Naive thymus-derived CD4-positive, alpha-beta T cell (primary cell): ENCODE measurements at regions not wholly inside any gene's neighbourhood (a gene's known extent, or its start where the extent isn't known, plus 50 kb on each side); places are given as distances from the start of the nearest gene placed in this dataset.

Experiments
- ATAC-seq: fragments of 150-1000 bp; cut with Tn5 transposase; 2 replicates; pipeline ENCODE4 v1.10.0; 2021; ENCODE audit warnings: mild to moderate bottlenecking, moderate library complexity
- CTCF ChIA-PET: fragments of 350-600 bp; sonication (Branson Sonifier 250); formaldehyde crosslinking; loops from one replicate; lab custom pipeline; 2021; ENCODE audit warnings: antibody characterized with exemption; lab: Charles Lee
- POLR2A ChIA-PET: fragments of 350-600 bp; sonication (Branson Sonifier 250); formaldehyde crosslinking; loops from one replicate; lab custom pipeline; 2021; ENCODE audit warnings: antibody characterized with exemption, inconsistent platforms; lab: Charles Lee
- DNase-seq, 9 donors: peaks; one replicate each; pipeline versions ENCODE4 v3.0.0 to v3.0.0-alpha.2; 2020 to 2022; ENCODE audit warnings: mixed read lengths in 1 of 9
- H3K27ac ChIP-seq: one replicate; pipeline ENCODE4 v1.7.0; 2013; ENCODE audit warnings: mild to moderate bottlenecking, low read depth, low read length, moderate library complexity
- H3K27me3 ChIP-seq, 2 donors: one replicate each; pipeline ENCODE4 v1.7.0; 2013; ENCODE audit warnings: low read length in 2 of 2, mild to moderate bottlenecking in 2 of 2, moderate library complexity in 2 of 2; ENCODE audit not compliant: control insufficient read depth in 2 of 2, insufficient read depth in 2 of 2
- H3K36me3 ChIP-seq, 3 experiments: 1 replicate in 2 of 3; 2 replicates in 1 of 3; pipeline ENCODE4 v1.7.0; 2013; ENCODE audit warnings: low read length in 3 of 3, mild to moderate bottlenecking in 3 of 3, moderate library complexity in 1 of 3; ENCODE audit not compliant: insufficient read depth in 3 of 3, control insufficient read depth in 2 of 3
- H3K4me1 ChIP-seq, 2 donors: one replicate each; pipeline ENCODE4 v1.7.0; 2013; ENCODE audit warnings: low read length in 2 of 2, mild to moderate bottlenecking in 2 of 2, moderate library complexity in 1 of 2; ENCODE audit not compliant: control insufficient read depth in 2 of 2, insufficient read depth in 2 of 2
- H3K4me3 ChIP-seq: 2 replicates; pipeline ENCODE4 v1.7.0; 2013; ENCODE audit warnings: mild to moderate bottlenecking, low read length
- H3K9me3 ChIP-seq, 3 experiments: 1 replicate in 2 of 3; 2 replicates in 1 of 3; pipeline ENCODE4 v1.7.0; 2013; ENCODE audit warnings: low read length in 3 of 3; ENCODE audit not compliant: control insufficient read depth in 2 of 3
- H3K27ac Mint-ChIP-seq, 9 donors: one replicate each; pipeline ENCODE4 v1.8.0; 2020 to 2022; ENCODE audit warnings: mixed read lengths in 9 of 9, mild to moderate bottlenecking in 8 of 9, moderate library complexity in 5 of 9, inconsistent platforms in 2 of 9
- H3K27me3 Mint-ChIP-seq, 5 donors: one replicate each; pipeline ENCODE4 v1.8.0; 2021 to 2022; ENCODE audit warnings: mixed read lengths in 5 of 5, mild to moderate bottlenecking in 1 of 5
- H3K36me3 Mint-ChIP-seq, 5 donors: one replicate each; pipeline ENCODE4 v1.8.0; 2020 to 2022; ENCODE audit warnings: mixed read lengths in 5 of 5, mild to moderate bottlenecking in 3 of 5, inconsistent platforms in 1 of 5
- H3K4me1 Mint-ChIP-seq, 7 donors: one replicate each; pipeline ENCODE4 v1.8.0; 2020 to 2022; ENCODE audit warnings: mixed read lengths in 7 of 7, mild to moderate bottlenecking in 3 of 7, inconsistent platforms in 1 of 7
- H3K4me3 Mint-ChIP-seq, 10 donors: one replicate each; pipeline ENCODE4 v1.8.0; 2020 to 2022; ENCODE audit warnings: mild to moderate bottlenecking in 10 of 10, mixed read lengths in 10 of 10, moderate library complexity in 6 of 10, inconsistent platforms in 2 of 10
- H3K9me3 Mint-ChIP-seq, 11 donors: one replicate each; pipeline ENCODE4 v1.8.0; 2020 to 2022; ENCODE audit warnings: mixed read lengths in 11 of 11, mild to moderate bottlenecking in 4 of 11, inconsistent platforms in 1 of 11, moderate library complexity in 1 of 11
- intact Hi-C, 2 donors: fragments of 100-400 bp; cut with micrococcal nuclease; formaldehyde crosslinking; loops; one replicate each; pipeline ENCODE4 v1.15.1; 2023

DNA sequence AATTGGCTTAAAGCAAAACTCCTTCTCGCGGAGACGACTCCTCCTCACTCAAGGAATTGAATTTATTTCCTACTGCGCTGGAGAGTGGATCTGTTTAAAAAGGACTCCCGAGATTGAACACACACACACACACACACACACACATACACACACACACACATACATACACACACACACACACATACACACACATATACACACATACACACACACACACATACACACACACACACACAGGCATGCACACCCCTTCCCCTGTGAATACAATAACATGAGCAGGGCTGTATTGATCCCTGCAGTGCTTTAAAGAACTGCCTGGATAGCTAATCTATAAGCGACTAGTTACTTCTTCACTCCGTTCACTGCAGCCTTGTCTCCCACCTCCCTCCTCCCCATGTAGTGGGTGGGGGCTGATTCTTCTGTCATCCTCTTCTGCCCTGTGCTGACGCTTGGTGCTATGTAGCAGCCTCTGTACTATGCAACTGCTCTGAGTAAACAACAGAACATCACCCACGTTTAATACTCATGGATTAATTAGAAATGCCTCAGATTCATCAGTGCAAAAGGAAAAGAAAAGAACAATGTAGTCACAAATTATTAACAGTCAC is 549.0 kb downstream of the CDH26 start:
- ATAC-seq (no peak), DNase-seq (no peak)
- Mint-ChIP-seq H3K4me3 (no peak overlapping the region), H3K36me3 (no peaks in the 10 kb centered on the region), H3K4me1 (no peaks in the 10 kb centered on the region), H3K27ac (no peak overlapping the region), H3K27me3 (peaks cover 3 to 36% (median 21%) of the 10 kb centered on the region in 5 donors), H3K9me3 (no peaks in the 10 kb centered on the region)
- Histone ChIP-seq H3K27me3 (no peaks in the 10 kb centered on the region), H3K4me3 (no peak overlapping the region), H3K36me3 (no peaks in the 10 kb centered on the region), H3K4me1 (no peaks in the 10 kb centered on the region), H3K9me3 (no peaks in the 10 kb centered on the region), H3K27ac (no peak overlapping the region)
- intact Hi-C loops: no loop called here
- ChIA-PET POLR2A (no interaction called here), CTCF (no interaction called here)

DNA sequence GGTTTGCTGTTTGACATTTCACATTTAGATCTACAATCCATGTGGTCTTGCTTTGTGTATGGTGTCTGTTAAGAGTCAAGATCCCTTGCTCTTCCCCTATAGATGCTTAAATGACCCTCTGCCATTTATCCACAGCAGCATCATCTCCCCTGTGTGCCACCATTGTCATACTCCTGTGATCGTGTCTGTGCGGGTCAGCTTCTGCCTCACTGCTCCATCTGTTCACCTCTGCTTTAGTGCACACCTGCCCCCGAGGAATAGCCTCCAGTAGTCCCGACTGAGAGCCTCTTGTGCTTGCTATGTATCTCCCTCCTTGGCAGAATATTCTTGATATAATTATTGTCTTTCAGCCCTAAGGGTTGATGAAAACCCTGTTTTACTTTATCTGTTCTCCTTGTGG is 551.2 kb downstream of the CDH26 start:
- ATAC-seq: no peak
- CTCF ChIA-PET: no interaction called here
- peaks cover 0 to 3% (median 0%) of the 10 kb centered on the region in 5 donors for H3K36me3 Mint-ChIP-seq
- Histone ChIP-seq H3K4me1 (no peaks in the 10 kb centered on the region), H3K9me3 (no peaks in the 10 kb centered on the region), H3K27me3 (no peaks in the 10 kb centered on the region), H3K27ac (no peak overlapping the region), H3K36me3 (no peaks in the 10 kb centered on the region), H3K4me3 (no peak overlapping the region)
- peaks cover 3 to 37% (median 25%) of the 10 kb centered on the region in 5 donors for H3K27me3 Mint-ChIP-seq
- peaks cover 0 to 5% (median 0%) of the 10 kb centered on the region in 11 donors for H3K9me3 Mint-ChIP-seq
- no peak overlapping the region for H3K27ac Mint-ChIP-seq
- H3K4me1 Mint-ChIP-seq: no peaks in the 10 kb centered on the region
- POLR2A ChIA-PET: no interaction called here
- H3K4me3 Mint-ChIP-seq: no peak overlapping the region
- no peak for DNase-seq
- intact Hi-C loops: no loop called here

DNA sequence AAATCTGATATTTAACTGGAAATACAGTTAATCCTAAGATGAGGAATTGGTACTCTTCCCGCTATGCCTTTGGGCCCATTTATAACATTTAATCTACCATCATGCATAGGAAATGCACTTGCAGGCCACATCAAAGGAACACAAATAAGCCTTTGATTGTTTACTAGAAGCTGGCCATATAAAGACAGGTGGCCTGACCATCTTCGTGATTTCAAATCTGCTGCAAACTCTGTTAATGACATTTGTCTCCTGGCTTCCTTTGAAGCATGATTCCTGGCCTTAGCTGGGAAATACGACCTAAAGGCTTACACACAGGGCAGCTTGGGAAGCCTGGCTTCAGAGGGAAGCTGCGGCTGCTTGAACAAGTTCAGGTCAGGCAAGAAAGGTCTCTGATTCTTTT is 552.1 kb downstream of the CDH26 start:
- intact Hi-C loops: no loop called here
- Histone ChIP-seq H3K4me3 (no peak overlapping the region), H3K27me3 (no peaks in the 10 kb centered on the region), H3K9me3 (no peaks in the 10 kb centered on the region), H3K27ac (no peak overlapping the region), H3K4me1 (no peaks in the 10 kb centered on the region), H3K36me3 (no peaks in the 10 kb centered on the region)
- H3K4me3 Mint-ChIP-seq: no peak overlapping the region
- ChIA-PET CTCF (no interaction called here), POLR2A (no interaction called here)
- peaks cover 3 to 37% (median 24%) of the 10 kb centered on the region in 5 donors for H3K27me3 Mint-ChIP-seq
- peaks cover 0 to 3% (median 0%) of the 10 kb centered on the region in 5 donors for H3K36me3 Mint-ChIP-seq
- peaks cover 0 to 5% (median 0%) of the 10 kb centered on the region in 11 donors for H3K9me3 Mint-ChIP-seq
- ATAC-seq: no peak
- no peaks in the 10 kb centered on the region for H3K4me1 Mint-ChIP-seq
- no peak for DNase-seq
- H3K27ac Mint-ChIP-seq: no peak overlapping the region

DNA sequence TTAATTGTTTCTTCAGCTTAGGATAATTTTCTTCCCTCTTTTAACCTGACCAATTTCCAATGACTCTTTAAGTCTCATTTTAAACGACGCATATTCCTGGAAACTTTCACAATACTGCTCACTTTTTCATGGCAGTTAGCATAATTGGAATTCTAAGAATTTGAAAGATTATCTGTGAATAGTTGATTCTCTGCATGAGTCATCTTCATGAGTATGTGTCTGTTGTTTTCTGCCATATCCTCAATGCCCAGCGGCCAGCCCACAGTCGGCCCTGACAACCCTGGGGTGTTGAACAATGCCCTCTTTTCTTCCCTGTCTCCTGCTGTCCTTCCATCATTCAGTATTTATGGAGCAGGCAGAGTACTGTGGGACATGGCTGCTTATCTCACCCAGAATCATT is 554.2 kb downstream of the CDH26 start:
- Mint-ChIP-seq H3K27ac (no peak overlapping the region), H3K4me3 (no peak overlapping the region), H3K4me1 (no peaks in the 10 kb centered on the region), H3K27me3 (peaks cover 3 to 33% (median 20%) of the 10 kb centered on the region in 5 donors), H3K9me3 (peaks cover 0 to 5% (median 0%) of the 10 kb centered on the region in 11 donors), H3K36me3 (peaks cover 0 to 3% (median 0%) of the 10 kb centered on the region in 5 donors)
- CTCF ChIA-PET: no interaction called here
- no peaks in the 10 kb centered on the region for H3K9me3 ChIP-seq
- intact Hi-C loops: no loop called here
- no peak overlapping the region for H3K4me3 ChIP-seq
- POLR2A ChIA-PET: no interaction called here
- no peaks in the 10 kb centered on the region for H3K36me3 ChIP-seq
- no peaks in the 10 kb centered on the region for H3K27me3 ChIP-seq
- DNase-seq (no peak), ATAC-seq (no peak)
- no peak overlapping the region for H3K27ac ChIP-seq
- no peaks in the 10 kb centered on the region for H3K4me1 ChIP-seq

DNA sequence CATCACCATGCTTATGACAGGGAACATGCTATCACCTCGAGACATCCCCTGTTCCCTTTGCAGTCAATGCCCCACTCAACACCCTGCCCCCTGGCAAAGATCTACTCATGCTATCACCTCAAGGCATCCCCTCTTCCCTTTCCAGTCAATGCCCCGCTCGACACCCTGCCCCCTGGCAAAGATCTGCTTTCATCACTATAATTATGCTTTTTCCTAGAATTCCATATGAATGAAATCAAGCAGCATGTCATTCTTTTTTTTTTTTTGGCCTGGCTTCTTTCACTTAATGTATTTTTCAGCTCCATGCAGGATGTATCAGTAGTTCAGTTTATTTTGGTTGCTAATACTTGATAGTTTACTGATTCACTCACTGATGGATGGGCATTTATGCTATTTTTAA is 554.9 kb downstream of the CDH26 start:
- intact Hi-C loops: no loop called here
- POLR2A ChIA-PET: no interaction called here
- DNase-seq (no peak), ATAC-seq (no peak)
- H3K4me1 ChIP-seq: no peaks in the 10 kb centered on the region
- no peaks in the 10 kb centered on the region for H3K36me3 ChIP-seq
- H3K4me3 ChIP-seq: no peak overlapping the region
- CTCF ChIA-PET: no interaction called here
- no peaks in the 10 kb centered on the region for H3K9me3 ChIP-seq
- H3K9me3 Mint-ChIP-seq: peaks cover 0 to 5% (median 0%) of the 10 kb centered on the region in 11 donors
- peaks cover 3 to 32% (median 25%) of the 10 kb centered on the region in 5 donors for H3K27me3 Mint-ChIP-seq
- H3K27ac ChIP-seq: no peak overlapping the region
- no peak overlapping the region for H3K4me3 Mint-ChIP-seq
- H3K4me1 Mint-ChIP-seq: no peaks in the 10 kb centered on the region
- H3K27me3 ChIP-seq: no peaks in the 10 kb centered on the region
- H3K27ac Mint-ChIP-seq: no peak overlapping the region
- H3K36me3 Mint-ChIP-seq: peaks cover 0 to 3% (median 0%) of the 10 kb centered on the region in 5 donors

DNA sequence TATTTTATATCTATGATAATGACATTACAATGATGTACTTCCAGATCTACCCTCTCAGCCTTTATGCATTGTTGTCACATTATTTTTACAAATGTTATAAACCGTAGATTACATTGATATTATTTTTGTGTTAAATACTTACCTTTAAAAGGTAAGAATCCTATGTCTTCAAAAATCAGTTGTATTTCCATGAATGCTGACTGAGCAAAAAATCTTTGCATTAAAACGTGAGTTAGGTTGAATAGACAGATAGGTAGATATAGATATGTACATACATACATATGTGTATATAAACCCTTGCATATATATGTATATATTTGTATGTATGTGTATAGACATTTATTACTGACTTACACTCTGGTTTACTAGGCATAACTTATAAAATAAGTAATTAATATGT is 558.2 kb downstream of the CDH26 start:
- Histone ChIP-seq H3K4me3 (no peak overlapping the region), H3K36me3 (no peaks in the 10 kb centered on the region), H3K9me3 (no peaks in the 10 kb centered on the region), H3K4me1 (no peaks in the 10 kb centered on the region), H3K27ac (no peak overlapping the region), H3K27me3 (no peaks in the 10 kb centered on the region)
- Mint-ChIP-seq H3K4me1 (no peaks in the 10 kb centered on the region), H3K27ac (no peak overlapping the region), H3K9me3 (peaks cover 0 to 7% (median 0%) of the 10 kb centered on the region in 11 donors), H3K4me3 (no peak overlapping the region), H3K27me3 (peaks cover 3 to 35% (median 32%) of the 10 kb centered on the region in 5 donors), H3K36me3 (peaks cover 0 to 3% (median 0%) of the 10 kb centered on the region in 5 donors)
- ATAC-seq: no peak
- CTCF ChIA-PET: no interaction called here
- intact Hi-C loops: no loop called here
- POLR2A ChIA-PET: no interaction called here
- no peak for DNase-seq

DNA sequence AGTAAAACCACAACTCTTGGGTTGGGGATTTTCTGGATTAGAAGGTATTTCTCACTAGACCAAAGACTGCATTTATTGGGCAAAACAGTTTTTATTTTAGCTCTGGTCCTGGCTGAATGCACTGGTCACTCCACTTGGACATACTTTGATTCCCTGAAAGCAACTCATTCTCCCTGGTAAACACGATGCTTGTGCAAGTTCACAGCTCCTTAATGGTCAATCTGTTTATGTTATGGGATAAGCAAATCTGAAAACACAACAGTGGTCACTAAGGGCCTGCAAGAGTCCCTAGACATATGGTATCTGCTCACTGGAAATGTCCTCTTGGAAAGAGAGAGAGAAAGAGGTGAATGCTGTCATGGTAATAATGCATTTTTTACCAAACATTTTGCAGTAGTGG is 559.8 kb downstream of the CDH26 start:
- DNase-seq: no peak
- Histone ChIP-seq H3K9me3 (no peaks in the 10 kb centered on the region), H3K27me3 (no peaks in the 10 kb centered on the region), H3K4me1 (no peaks in the 10 kb centered on the region), H3K27ac (no peak overlapping the region), H3K36me3 (no peaks in the 10 kb centered on the region), H3K4me3 (no peak overlapping the region)
- Mint-ChIP-seq H3K4me3 (no peak overlapping the region), H3K36me3 (peaks cover 0 to 3% (median 0%) of the 10 kb centered on the region in 5 donors), H3K9me3 (peaks cover 0 to 5% (median 0%) of the 10 kb centered on the region in 11 donors), H3K27ac (no peak overlapping the region), H3K4me1 (no peaks in the 10 kb centered on the region), H3K27me3 (peaks cover 0 to 19% (median 19%) of the 10 kb centered on the region in 5 donors)
- ChIA-PET POLR2A (no interaction called here), CTCF (no interaction called here)
- intact Hi-C loops: no loop called here
- ATAC-seq: no peak
